GM13977 (cell line): ENCODE measurements at regions not wholly inside any gene's neighbourhood (a gene's known extent, or its start where the extent isn't known, plus 50 kb on each side); places are given as distances from the start of the nearest gene placed in this dataset.
"Not testable (repeated sequence)": the region's sequence is repeated elsewhere in the genome, so short reads cannot be mapped to it uniquely, and the experiment has no call there.

Source experiments
- DNase-seq: peaks from one replicate; pipeline ENCODE4 v3.0.0; 2012; ENCODE audit warnings: low spot score
- in situ Hi-C: fragments of 300-500 bp; cut with MboI; formaldehyde crosslinking; loops from one replicate; pipeline ENCODE4 v1.12.0; 2022; ENCODE audit warnings: low sequenced_read_pairs, low pct_unique_long_range_greater_than_20kb, mixed read lengths, inconsistent platforms; ENCODE audit not compliant: unreplicated experiment
- TF ChIP-seq, protein P1 (sequence below): IDR thresholded peaks from 2 replicates; pipeline ENCODE4 v1.5.1; 2012; ENCODE audit warnings: mild to moderate bottlenecking, control low read depth; ENCODE audit not compliant: insufficient read depth; ENCODE audit errors: extremely low read depth, missing control alignments

DNA sequence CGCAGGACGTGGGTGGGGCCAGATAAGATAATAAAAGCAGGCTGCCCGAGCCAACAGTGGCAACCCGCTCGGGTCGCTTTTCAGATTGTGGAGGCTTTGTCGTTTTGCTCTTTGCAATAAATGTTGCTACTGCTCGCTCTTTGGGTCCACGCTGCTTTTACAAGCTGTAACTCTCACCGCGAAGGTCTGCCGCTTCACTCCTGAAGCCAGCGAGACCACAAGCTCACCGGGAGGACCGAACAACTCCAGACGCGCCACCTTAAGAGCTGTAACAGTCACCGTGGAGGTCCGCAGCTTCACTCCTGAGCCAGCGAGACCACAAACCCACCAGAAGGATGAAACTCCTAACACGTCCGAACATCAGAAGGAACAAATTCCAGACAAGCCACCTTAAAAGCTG, 286.6 kb upstream of the MAGI2 start:
- in situ Hi-C loops: no loop called here
- TF ChIP-seq, protein P1, sequence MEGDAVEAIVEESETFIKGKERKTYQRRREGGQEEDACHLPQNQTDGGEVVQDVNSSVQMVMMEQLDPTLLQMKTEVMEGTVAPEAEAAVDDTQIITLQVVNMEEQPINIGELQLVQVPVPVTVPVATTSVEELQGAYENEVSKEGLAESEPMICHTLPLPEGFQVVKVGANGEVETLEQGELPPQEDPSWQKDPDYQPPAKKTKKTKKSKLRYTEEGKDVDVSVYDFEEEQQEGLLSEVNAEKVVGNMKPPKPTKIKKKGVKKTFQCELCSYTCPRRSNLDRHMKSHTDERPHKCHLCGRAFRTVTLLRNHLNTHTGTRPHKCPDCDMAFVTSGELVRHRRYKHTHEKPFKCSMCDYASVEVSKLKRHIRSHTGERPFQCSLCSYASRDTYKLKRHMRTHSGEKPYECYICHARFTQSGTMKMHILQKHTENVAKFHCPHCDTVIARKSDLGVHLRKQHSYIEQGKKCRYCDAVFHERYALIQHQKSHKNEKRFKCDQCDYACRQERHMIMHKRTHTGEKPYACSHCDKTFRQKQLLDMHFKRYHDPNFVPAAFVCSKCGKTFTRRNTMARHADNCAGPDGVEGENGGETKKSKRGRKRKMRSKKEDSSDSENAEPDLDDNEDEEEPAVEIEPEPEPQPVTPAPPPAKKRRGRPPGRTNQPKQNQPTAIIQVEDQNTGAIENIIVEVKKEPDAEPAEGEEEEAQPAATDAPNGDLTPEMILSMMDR: no peak
- DNase-seq: no peak

DNA sequence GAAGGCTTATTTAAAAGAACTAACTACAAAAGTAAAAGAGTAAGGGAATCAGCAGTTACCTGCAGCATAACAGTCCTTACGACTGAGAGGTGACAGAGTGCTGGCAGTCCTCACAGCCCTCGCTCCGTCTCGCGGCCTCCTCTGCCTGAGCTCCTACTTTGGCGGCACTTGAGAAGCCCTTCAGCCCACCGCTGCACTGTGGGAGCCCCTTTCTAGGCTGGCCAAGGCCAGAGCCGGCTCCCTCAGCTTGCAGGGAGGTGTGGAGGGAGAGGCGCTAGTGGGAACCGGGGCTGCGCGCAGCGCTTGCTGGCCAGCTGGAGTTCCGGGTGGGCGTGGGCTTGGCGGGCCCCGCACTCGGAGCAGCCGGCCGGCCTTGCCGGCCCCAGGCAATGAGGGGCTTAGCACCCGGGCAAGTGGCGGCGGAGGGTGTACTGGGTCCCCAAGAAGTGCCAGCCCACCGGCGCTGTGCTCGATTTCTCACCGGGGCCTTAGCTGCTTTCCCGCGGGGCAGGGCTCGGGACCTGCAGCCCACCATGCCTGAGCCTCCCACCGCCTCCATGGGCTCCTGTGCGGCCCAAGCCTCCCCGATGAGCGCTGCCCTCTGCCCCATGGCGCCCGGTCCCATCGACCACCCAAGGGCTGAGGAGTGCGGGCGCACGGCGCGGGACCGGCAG, 285.7 kb upstream of the MAGI2 start:
- DNase-seq, in situ Hi-C loops: not testable (repeated sequence)

DNA sequence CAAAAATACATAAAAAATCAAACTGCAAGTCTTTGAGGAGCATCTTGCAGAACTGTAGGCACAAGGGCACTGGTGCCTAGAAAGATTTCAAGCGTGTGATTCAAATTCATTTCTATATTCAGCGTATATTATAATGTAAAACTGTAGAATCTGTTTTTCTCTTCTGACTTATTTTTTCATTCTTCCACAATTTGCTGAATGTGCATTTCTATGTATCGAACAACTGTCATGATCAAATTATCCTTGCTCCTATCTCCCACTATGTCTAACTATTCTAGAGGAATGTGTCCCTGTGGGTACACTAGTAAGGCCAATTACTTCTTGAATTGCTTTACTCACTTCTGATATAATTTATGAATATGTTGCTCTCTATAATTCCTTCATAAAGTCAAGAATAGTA, 283.0 kb upstream of the MAGI2 start:
- no peak for DNase-seq
- in situ Hi-C loops: no loop called here
- TF ChIP-seq, protein P1: no peak

DNA sequence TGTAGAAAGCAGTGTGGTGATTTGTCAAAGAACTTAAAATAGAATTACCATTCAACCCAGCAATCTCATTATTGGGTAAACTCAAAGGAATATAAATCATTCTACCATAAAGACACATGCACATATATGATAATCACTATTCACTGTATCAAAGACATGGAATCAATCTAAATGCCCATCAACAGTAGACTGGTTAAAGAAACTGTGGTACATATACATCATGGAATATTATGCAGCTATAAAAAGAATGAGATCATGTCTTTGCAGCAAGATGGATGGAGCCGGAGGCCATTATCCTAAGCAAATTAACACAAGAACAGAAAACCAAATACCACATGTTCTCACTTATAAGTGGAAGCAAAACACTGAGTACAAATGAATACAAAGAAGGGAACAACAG, 281.5 kb upstream of the MAGI2 start:
- TF ChIP-seq, protein P1: no peak
- no peak for DNase-seq
- in situ Hi-C loops: no loop called here

- in situ Hi-C loops: no loop called here
- no peak for DNase-seq
- TF ChIP-seq, protein P1: no peak
Measured at GRCh38 chr7:79734181-79734580, 280.7 kb upstream of the MAGI2 start.

- in situ Hi-C loops: no loop called here
- TF ChIP-seq, protein P1: no peak
- no peak for DNase-seq
Measured at GRCh38 chr7:79732535-79732934, 279.1 kb upstream of the MAGI2 start.

GRCh38 chr7:79730971-79731370, 277.5 kb upstream of the MAGI2 start:
- in situ Hi-C loops: no loop called here
- DNase-seq: no peak

More at GRCh38 chr7:79730971-79731370, 277.5 kb upstream of the MAGI2 start:
- TF ChIP-seq, protein P1: no peak
